ENCODE measurements at regions not wholly inside any gene's neighbourhood (a gene's known extent, or its start where the extent isn't known, plus 50 kb on each side); places are given as distances from the start of the nearest gene placed in this dataset.

GRCh38 chr1:5419501-5419900 lies 572.7 kb downstream of the NPHP4 start:
- DNase-seq (ENCODE audit: low read depth), result no peak

DNA sequence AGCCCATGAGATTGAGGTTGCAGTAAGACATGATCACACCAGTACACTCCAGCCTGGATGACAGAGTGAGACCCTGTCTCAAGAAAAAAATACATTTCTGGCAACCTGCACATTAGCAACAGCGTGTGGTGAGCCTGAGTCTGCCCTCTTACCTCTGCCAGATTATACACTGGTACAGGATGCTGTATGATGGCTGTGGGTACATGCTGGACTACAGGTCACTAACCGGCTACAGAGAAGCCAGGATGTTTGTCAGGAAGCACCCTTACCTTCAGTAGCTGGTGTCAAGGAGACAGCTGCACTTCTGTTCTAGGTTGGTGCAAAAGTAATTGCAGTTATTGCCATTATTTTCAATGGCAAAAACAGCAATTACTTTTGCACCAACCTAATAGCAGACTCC lies 575.7 kb downstream of the NPHP4 start:
- DNase-seq (ENCODE audit: low read depth), result no peak

DNA sequence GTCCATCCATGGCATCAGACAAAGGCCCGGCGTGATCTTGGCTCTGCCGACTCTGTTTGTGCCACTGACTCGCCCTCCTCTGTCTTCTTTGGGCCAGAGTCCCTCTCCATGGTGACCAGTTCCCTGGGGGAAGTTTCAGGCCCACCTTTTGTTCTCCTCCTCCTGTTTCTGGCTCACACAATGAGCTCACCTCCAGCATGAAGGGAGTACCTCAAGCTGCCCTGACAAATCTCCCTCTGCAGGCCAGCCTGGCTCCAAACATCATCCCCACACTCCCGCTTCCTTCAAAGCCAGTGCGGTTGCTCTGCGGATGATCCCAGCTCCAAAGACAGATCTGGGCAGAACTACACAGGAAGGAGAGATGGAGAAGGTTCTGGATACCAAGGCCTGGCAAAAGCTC lies 576.6 kb downstream of the NPHP4 start:
- DNase-seq (ENCODE audit: low read depth), result no peak

DNA sequence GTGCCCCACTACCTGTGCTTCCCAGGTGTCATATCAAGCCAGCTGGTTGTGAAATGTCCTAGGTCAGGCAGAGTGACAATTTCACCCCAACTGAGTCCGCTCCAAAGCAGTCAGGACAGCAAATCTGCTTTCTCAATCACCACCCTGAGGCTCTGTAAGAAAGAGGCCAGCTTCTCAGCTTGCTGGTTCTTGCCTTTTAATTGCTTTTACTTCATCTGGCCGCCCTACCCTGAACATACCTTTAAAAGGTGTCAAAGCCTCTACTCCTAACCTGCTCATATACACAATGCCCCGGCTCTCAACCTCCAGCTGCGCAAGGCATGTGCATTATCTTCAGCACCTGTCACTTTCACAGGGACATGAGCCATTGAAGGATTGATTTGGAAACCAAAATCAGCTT lies 581.6 kb downstream of the NPHP4 start:
- no peak for DNase-seq (ENCODE audit: low read depth)

DNA sequence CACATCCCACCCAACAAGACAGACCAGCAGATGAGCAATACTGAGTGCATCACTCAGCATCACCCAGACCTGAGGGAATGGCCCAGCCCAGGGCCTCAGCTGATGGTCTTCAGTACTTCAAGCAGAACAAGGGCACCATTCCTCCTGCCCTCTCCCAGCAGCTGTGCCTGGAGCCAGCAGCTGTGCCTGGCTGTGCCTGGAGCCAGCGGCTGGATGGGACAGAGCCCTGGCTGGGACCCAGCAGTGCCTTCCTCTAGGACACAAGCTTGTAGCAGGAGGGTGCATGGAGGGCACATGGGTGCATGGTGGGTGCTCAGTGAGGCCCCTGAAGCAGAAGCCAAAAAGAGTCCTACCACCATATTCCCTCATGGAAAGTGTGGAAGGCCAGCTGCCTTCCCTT lies 583.8 kb downstream of the NPHP4 start:
- DNase-seq (ENCODE audit: low read depth), result no peak

GRCh38 chr1:5405263-5405662 lies 587.0 kb downstream of the NPHP4 start:
- DNase-seq (ENCODE audit: low read depth), result no peak

DNA sequence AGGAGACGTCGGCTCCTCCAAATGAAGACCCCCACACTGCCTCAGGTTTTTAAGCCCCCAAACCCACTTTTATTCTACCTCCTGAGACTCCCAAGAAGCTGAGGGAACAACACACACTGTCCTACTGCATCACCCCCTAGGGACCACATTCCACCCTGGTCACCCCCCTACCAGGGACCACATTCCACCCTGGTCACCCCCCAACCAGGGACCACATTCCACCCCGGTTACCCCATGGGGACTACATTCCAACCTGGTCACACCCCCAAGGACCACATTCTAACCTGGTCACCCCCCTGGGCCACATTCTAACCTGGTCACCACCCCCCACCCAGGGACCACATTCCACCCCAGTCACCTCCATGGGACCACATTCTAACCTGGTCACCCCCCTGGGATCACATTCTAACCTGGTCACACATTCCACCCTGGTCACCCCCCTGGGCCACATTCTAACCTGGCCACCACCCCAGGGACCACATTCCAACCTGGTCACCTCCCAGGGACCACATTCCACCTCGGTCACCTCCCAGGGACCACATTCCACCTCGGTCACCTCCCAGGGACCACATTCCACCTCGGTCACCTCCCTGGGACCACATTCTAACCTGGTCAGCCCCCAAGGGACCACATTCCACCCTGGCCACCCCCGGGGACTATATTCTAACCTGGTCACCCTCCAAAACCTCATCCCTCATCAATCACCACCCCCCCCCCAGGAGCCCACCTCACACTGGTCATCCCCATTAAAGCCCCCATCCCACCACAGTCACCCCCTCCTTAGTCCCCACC lies 587.6 kb downstream of the NPHP4 start:
- no peak for DNase-seq (ENCODE audit: low read depth)

GRCh38 chr1:5403935-5404334 lies 588.3 kb downstream of the NPHP4 start:
- no peak for DNase-seq (ENCODE audit: low read depth)

DNA sequence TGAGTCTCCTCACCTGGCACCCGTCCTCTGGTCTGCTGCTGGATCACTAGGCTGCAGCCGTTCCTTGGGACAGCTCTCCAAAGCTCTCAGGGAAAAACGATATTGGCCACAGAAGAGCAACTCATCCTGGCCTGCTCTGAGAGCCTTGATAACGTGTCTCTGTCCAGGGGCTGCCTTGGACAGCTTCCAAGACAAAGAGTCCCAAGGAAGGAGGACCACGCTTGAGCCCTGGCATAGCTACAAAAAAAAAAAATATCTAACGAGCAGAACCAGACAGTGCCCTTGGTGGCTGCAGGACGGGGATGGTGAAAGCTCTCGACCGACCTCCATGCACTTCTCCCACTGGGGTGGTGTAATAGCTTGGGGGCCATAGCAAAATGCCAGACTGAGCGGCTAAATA lies 589.6 kb downstream of the NPHP4 start:
- DNase-seq (ENCODE audit: low read depth), result no peak

DNA sequence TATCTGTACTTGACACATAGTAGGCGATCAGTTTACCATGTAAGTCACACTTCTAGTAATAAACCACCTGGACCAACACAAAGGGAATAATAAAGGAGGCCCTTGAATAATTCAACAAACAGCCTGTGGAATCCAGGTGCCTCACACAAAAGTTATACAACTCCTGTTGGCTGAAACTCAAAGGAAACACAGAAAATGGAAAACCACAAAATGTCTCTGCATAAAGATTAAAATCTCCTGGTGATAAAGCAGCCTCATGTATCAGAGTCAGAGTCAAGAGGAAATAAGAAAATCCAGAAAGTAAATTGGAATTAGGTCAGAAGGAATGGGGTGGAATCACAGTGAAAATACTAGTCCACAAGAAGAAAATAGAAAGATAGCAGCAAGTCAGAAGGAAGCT lies 592.5 kb downstream of the NPHP4 start:
- no peak for DNase-seq (ENCODE audit: low read depth)

- no peak for DNase-seq (ENCODE audit: low read depth)
Measured at GRCh38 chr1:5396593-5396992, 595.6 kb downstream of the NPHP4 start.

DNA sequence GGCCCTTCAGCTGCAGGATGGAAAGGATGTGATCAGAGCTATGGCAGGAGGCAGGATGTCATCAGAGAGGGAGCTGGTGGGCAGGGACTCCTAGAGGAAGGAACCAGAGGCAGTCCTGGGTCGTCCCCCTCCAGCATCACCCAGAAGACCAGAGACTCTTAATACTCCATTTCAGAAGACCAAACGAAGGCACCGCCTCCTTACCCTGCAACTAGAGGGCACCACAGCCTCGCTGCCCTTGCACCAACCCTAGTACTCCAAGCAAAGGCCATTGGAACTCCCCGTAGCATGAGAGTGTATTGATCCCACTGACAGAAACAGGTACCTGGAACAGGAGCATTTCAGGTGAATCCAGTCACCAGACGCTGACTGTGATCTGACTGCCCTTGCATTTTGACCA lies 598.1 kb downstream of the NPHP4 start:
- DNase-seq (ENCODE audit: low read depth), result no peak

DNA sequence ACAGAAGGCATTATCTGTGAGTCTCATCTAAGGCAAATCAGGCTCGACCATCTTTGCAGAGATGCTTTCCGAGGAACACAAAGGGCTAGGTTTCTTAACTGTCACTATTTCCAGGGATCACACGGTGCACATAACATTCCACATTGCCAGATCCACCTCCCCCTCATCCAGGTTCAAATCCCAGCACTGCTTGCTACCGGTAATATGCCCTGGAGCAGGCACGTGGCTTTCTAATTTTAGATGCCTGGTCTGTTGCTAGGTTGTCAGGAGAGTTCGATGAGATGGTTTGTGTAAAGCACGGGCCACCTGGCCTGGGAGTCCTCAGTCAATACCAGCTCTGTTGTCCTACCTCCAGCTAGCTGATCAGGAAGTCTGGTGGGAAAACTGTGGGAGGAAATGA lies 598.6 kb downstream of the NPHP4 start:
- DNase-seq (ENCODE audit: low read depth), result no peak

DNA sequence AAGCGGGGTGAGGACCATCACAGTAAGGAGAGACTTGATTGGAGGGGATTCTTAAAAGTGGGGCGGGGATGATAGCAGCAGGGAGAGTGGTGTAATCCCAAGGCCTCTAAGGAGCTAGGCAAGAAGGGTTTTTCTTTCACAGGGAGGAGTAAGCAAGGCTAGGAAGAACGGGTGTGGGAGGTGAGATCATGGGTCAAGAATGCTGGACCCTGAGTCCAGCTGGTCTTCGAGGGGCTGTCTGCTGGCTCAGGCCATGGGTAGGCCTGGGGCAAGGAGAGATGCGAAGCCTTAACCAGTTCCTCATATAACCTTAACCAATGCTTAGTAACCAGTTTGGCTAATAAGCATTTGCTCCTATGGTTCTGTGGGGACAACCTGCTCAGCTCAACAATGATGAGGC lies 599.1 kb downstream of the NPHP4 start:
- no peak for DNase-seq (ENCODE audit: low read depth)

- no peak for DNase-seq (ENCODE audit: low read depth)
Measured at GRCh38 chr1:5391725-5392124, 600.5 kb downstream of the NPHP4 start.

DNA sequence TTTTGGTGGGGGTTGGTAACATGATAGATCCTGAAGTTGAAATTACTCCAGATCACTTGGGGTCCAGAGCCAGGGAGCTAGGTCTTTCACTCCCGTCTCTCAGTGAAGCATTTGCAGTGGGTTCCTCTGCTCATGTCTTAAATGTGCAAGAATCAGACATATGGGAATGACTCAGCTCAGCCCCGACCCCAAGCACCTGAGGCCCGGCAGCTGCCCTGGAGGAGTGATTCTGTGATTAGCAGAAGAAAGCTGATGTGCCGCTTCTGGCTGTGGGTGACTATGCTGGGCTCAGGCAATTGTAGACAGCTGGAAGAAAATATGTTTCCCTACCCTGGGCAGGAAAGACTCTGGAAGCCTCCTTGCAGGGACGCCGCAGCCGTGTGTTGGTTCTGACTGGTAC lies 601.7 kb downstream of the NPHP4 start:
- DNase-seq (ENCODE audit: low read depth), result no peak

DNA sequence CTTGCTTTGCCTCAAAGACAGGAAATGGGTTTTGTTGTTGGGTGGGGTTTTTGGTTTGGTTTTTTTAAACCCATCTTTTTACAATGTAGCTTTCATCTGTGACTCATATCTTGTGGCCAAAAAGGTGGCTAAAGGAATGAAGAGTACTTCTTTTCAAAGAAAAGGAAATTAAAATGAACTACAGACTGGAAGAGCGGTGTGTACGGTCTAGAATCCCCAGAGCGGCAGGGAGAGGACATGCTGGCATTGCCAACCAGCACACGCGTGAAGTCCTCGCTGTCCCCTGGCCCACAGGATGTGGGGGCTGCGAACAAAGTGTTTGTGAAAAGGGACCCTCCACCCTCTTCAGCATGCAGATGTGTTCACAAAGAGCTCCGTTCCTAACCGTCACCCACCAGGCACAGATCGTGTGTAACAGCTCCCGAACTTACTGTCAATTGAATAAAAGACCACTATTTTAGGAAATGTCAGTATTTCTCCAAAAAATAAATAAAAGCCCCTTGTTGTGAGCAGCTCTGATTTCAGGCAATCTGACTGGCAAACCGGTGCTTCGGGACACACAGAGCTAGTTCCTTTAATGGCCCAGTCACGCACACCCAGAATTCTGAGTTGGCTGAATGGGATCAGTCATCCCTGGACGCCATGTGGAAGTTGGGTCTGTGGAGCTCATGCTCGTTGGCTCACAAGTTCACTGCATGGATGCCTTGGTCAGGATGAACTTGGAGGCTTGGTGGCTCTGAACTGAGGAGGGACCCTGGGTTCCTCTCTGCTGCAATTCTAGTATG lies 602.9 kb downstream of the NPHP4 start:
- no peak for DNase-seq (ENCODE audit: low read depth)

GRCh38 chr1:5388622-5389021 lies 603.6 kb downstream of the NPHP4 start:
- no peak for DNase-seq (ENCODE audit: low read depth)

DNA sequence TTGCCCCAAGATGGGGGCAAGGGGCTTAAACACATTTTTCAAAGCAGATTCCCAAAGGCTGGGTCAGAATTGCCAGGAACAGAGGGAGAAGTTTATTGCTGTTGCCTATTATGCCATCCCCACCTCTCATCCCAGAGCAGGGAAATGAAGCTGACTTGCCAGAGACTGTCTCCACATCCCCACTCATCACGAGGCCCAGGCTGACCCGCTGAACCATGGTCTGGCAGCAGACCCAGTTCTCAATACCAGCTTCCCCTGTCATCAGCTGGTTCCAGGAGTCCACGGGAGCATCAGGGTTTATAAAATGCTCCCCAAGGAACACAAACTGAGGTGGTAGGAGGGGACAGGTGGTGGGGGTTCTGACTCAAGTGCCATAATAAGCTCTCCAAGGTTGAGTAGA lies 605.9 kb downstream of the NPHP4 start:
- DNase-seq (ENCODE audit: low read depth), result no peak

GRCh38 chr1:5385956-5386355 lies 606.3 kb downstream of the NPHP4 start:
- DNase-seq (ENCODE audit: low read depth), result no peak

DNA sequence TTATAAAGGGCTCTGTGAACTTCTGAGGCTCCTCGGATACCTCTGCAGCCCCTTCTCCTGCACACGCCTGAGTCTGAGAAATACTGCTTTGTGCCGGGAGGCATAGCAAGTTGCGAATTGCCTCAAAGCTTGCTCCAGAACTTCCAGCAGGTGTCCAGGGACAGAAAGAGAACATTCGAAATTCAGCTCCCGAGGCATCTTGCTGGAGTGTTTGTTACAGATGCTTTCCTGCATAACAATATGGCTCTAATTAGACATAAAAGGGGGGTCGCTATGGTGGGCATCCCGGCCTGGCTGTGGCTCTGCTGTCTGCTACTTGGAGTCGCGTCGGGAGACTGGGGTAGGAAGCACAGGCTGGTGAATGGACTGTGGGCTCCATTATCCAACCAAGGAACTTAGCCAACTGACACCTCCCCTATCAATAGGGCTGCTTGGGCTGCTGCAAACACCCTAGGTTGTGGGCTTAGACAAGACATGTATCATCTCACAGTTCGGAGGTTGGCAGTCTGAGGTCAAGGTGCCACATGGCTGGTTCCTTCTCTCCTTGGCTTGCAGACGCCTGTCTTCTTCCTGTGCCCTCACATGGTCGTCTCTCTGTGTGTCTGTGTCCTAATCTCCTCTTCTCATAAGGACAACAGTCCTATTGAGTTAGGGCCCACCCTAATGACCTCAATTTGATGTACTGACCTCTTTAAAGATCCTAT lies 607.0 kb downstream of the NPHP4 start:
- DNase-seq (ENCODE audit: low read depth), result no peak

GRCh38 chr1:5381491-5381890 lies 610.7 kb downstream of the NPHP4 start:
- no peak for DNase-seq (ENCODE audit: low read depth)

DNA sequence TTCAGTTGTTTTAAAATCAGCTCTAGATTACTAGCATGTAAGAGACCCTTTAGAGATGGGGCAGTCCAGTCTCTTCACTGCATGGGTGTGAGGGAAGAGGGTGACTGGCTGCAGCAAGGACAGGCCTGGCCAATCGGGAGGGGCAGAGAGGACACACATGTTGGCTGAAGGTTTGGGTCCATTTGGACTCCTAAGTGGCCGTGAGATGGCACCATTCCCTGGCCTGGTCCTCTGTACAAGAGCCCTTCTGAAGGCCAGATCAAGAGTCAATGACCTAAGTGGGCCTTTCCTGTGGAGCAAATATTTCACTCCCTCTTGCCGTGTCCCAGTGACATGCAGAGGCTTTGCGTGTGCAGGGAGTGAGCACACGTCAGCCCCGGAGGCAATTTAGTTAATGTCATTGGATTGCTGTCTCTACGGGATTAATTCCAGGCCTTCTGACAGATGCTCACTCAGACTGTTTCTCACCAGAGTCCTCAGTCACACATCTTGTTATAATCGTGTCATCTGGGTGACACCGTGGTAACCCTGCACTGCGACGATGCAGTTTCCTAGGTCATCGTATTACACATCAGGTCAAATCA lies 613.0 kb downstream of the NPHP4 start:
- no peak for DNase-seq (ENCODE audit: low read depth)

All from ELR (cell line).